Astrocyte (in vitro differentiated cells and primary cell): ENCODE measurements at regions not wholly inside any gene's neighbourhood (a gene's known extent, or its start where the extent isn't known, plus 50 kb on each side); places are given as distances from the start of the nearest gene placed in this dataset.

Experiments
- DNase-seq: peaks from one replicate; pipeline ENCODE4 v3.0.0-alpha.2; 2010; ENCODE audit warnings: low read depth
- FAIRE-seq: peaks from 2 replicates; lab custom pipeline; 2011; peaks lifted over from hg19 to GRCh38; lab: Jason Lieb, UNC
- H2AFZ ChIP-seq: 2 replicates; pipeline ENCODE4 v1.6.0; 2012; ENCODE audit warnings: low read depth, low read length, inconsistent platforms
- H3K27ac ChIP-seq: 2 replicates; pipeline ENCODE4 v1.5.1; 2011; ENCODE audit warnings: low read depth, low read length, inconsistent platforms
- H3K27me3 ChIP-seq: 2 replicates; pipeline ENCODE4 v1.6.0; 2011; ENCODE audit warnings: low read length, inconsistent platforms; ENCODE audit not compliant: insufficient read depth
- H3K36me3 ChIP-seq: 2 replicates; pipeline ENCODE4 v1.5.1; 2011; ENCODE audit warnings: low read length, inconsistent platforms; ENCODE audit not compliant: insufficient read depth
- H3K4me1 ChIP-seq: 2 replicates; pipeline ENCODE4 v1.5.1; 2011; ENCODE audit warnings: low read length, inconsistent platforms; ENCODE audit not compliant: insufficient read depth
- H3K4me2 ChIP-seq: 2 replicates; pipeline ENCODE4 v1.6.0; 2012; ENCODE audit warnings: low read length, inconsistent platforms
- H3K4me3 ChIP-seq: 2 replicates; pipeline ENCODE4 v1.5.1; 2011; ENCODE audit warnings: low read depth, mild to moderate bottlenecking, low read length, inconsistent platforms; ENCODE audit not compliant: insufficient read depth
- H3K79me2 ChIP-seq: 2 replicates; pipeline ENCODE4 v1.6.0; 2012; ENCODE audit warnings: mild to moderate bottlenecking, low read length, inconsistent platforms; ENCODE audit not compliant: insufficient read depth
- H3K9ac ChIP-seq: 2 replicates; pipeline ENCODE4 v1.6.0; 2012; ENCODE audit warnings: mild to moderate bottlenecking, low read length, inconsistent platforms
- H3K9me3 ChIP-seq: 2 replicates; pipeline ENCODE4 v1.5.1; 2012; ENCODE audit warnings: low read depth, mild to moderate bottlenecking, low read length, inconsistent platforms; ENCODE audit not compliant: insufficient read depth
- H4K20me1 ChIP-seq: 2 replicates; pipeline ENCODE4 v1.6.0; 2012; ENCODE audit warnings: low read length, inconsistent platforms; ENCODE audit not compliant: insufficient read depth
- H3K27ac Mint-ChIP-seq: one replicate; pipeline ENCODE4 v1.8.0; 2021; ENCODE audit warnings: mild to moderate bottlenecking, mixed read lengths; ENCODE audit not compliant: unreplicated experiment
- H3K27me3 Mint-ChIP-seq: one replicate; pipeline ENCODE4 v1.8.0; 2021; ENCODE audit warnings: low read depth, mixed read lengths; ENCODE audit not compliant: unreplicated experiment
- H3K36me3 Mint-ChIP-seq: one replicate; pipeline ENCODE4 v1.8.0; 2021; ENCODE audit warnings: low read depth, mixed read lengths; ENCODE audit not compliant: unreplicated experiment
- H3K4me1 Mint-ChIP-seq: one replicate; pipeline ENCODE4 v1.8.0; 2021; ENCODE audit warnings: low read depth, mixed read lengths; ENCODE audit not compliant: unreplicated experiment
- H3K4me3 Mint-ChIP-seq: one replicate; pipeline ENCODE4 v1.8.0; 2021; ENCODE audit warnings: mild to moderate bottlenecking, moderate library complexity, mixed read lengths; ENCODE audit not compliant: unreplicated experiment
- H3K9me3 Mint-ChIP-seq: one replicate; pipeline ENCODE4 v1.8.0; 2021; ENCODE audit warnings: mild to moderate bottlenecking, mixed read lengths; ENCODE audit not compliant: unreplicated experiment
- CTCF ChIP-seq: IDR thresholded peaks from 2 replicates; pipeline ENCODE4 v1.5.1; 2011; ENCODE audit warnings: low read depth, mild to moderate bottlenecking, inconsistent platforms, low read length, moderate library complexity; ENCODE audit not compliant: insufficient read depth
- EZH2 ChIP-seq: IDR thresholded peaks from 2 replicates; pipeline ENCODE4 v1.6.1; 2012; ENCODE audit warnings: mild to moderate bottlenecking, low read length, inconsistent platforms; ENCODE audit not compliant: insufficient read depth

- no peak overlapping the region for H2AFZ ChIP-seq
- H3K9ac ChIP-seq: no peak overlapping the region
- H3K9me3 Mint-ChIP-seq: no peaks in the 10 kb centered on the region
- no peak overlapping the region for H3K4me3 ChIP-seq
- FAIRE-seq (no peak), DNase-seq (no peak)
- no peaks in the 10 kb centered on the region for H3K79me2 ChIP-seq
- H3K36me3 ChIP-seq: no peaks in the 10 kb centered on the region
- TF ChIP-seq CTCF (no peak), EZH2 (no peak)
- H3K27ac Mint-ChIP-seq: no peak overlapping the region
- no peak overlapping the region for H3K4me3 Mint-ChIP-seq
- H4K20me1 ChIP-seq: no peaks in the 10 kb centered on the region
- no peaks in the 10 kb centered on the region for H3K36me3 Mint-ChIP-seq
- no peaks in the 10 kb centered on the region for H3K27me3 ChIP-seq
- H3K27ac ChIP-seq: no peak overlapping the region
- H3K9me3 ChIP-seq: no peaks in the 10 kb centered on the region
- no peaks in the 10 kb centered on the region for H3K4me1 ChIP-seq
- no peak overlapping the region for H3K4me2 ChIP-seq
- H3K27me3 Mint-ChIP-seq: peaks cover 21% of the 10 kb centered on the region
- H3K4me1 Mint-ChIP-seq: no peaks in the 10 kb centered on the region
Measured at GRCh38 chr22:48705159-48705916, 1122.3 kb downstream of the BRD1 start.

- TF ChIP-seq EZH2 (no peak), CTCF (no peak)
- Mint-ChIP-seq H3K36me3 (no peaks in the 10 kb centered on the region), H3K9me3 (no peaks in the 10 kb centered on the region), H3K4me1 (no peaks in the 10 kb centered on the region), H3K27ac (no peak overlapping the region), H3K27me3 (peaks cover 18% of the 10 kb centered on the region), H3K4me3 (no peak overlapping the region)
- no peak for DNase-seq
- Histone ChIP-seq H3K27me3 (no peaks in the 10 kb centered on the region), H3K4me2 (no peak overlapping the region), H3K36me3 (no peaks in the 10 kb centered on the region), H3K27ac (no peak overlapping the region), H3K9me3 (no peaks in the 10 kb centered on the region), H2AFZ (no peak overlapping the region), H3K4me1 (no peaks in the 10 kb centered on the region), H3K79me2 (no peaks in the 10 kb centered on the region), H3K9ac (no peak overlapping the region), H4K20me1 (no peaks in the 10 kb centered on the region), H3K4me3 (no peak overlapping the region)
- FAIRE-seq: no peak
Measured at GRCh38 chr22:48704335-48704734, 1123.3 kb downstream of the BRD1 start.

- no peaks in the 10 kb centered on the region for H4K20me1 ChIP-seq
- H3K36me3 Mint-ChIP-seq: no peaks in the 10 kb centered on the region
- H3K79me2 ChIP-seq: no peaks in the 10 kb centered on the region
- TF ChIP-seq EZH2 (no peak), CTCF (no peak)
- H3K4me3 ChIP-seq: no peak overlapping the region
- no peak overlapping the region for H3K4me2 ChIP-seq
- H3K27me3 Mint-ChIP-seq: peaks cover 18% of the 10 kb centered on the region
- H3K27ac ChIP-seq: no peak overlapping the region
- no peaks in the 10 kb centered on the region for H3K9me3 Mint-ChIP-seq
- no peak for DNase-seq
- no peak for FAIRE-seq
- H3K27me3 ChIP-seq: no peaks in the 10 kb centered on the region
- no peaks in the 10 kb centered on the region for H3K9me3 ChIP-seq
- H3K9ac ChIP-seq: no peak overlapping the region
- H2AFZ ChIP-seq: no peak overlapping the region
- no peak overlapping the region for H3K27ac Mint-ChIP-seq
- no peak overlapping the region for H3K4me3 Mint-ChIP-seq
- no peaks in the 10 kb centered on the region for H3K4me1 Mint-ChIP-seq
- no peaks in the 10 kb centered on the region for H3K36me3 ChIP-seq
- no peaks in the 10 kb centered on the region for H3K4me1 ChIP-seq
Measured at GRCh38 chr22:48703265-48703941, 1124.3 kb downstream of the BRD1 start.
